Activated naive CD4-positive, alpha-beta T cell treated with anti-CD3 and anti-CD28 coated beads, Interleukin-2, amount 10 ng/mL, durations not matched to agents 7 days and 5 days (primary cell): ENCODE measurements at regions not wholly inside any gene's neighbourhood (a gene's known extent, or its start where the extent isn't known, plus 50 kb on each side); places are given as distances from the start of the nearest gene placed in this dataset.

Source experiments
- CTCF ChIA-PET: fragments of 350-600 bp; sonication (Branson Sonifier 250); formaldehyde crosslinking; loops from one replicate; lab custom pipeline; 2021; ENCODE audit warnings: antibody characterized with exemption; lab: Charles Lee
- DNase-seq: peaks from one replicate; pipeline ENCODE4 v3.0.0-alpha.2; 2020
- H3K27ac Mint-ChIP-seq: one replicate; pipeline ENCODE4 v1.8.0; 2021; ENCODE audit warnings: mild to moderate bottlenecking, moderate library complexity, mixed read lengths
- H3K27me3 Mint-ChIP-seq: one replicate; pipeline ENCODE4 v1.8.0; 2021; ENCODE audit warnings: mild to moderate bottlenecking, mixed read lengths
- H3K36me3 Mint-ChIP-seq: one replicate; pipeline ENCODE4 v1.8.0; 2021; ENCODE audit warnings: mixed read lengths
- H3K4me1 Mint-ChIP-seq: one replicate; pipeline ENCODE4 v1.8.0; 2021; ENCODE audit warnings: mixed read lengths
- H3K4me3 Mint-ChIP-seq: one replicate; pipeline ENCODE4 v1.8.0; 2021; ENCODE audit warnings: mild to moderate bottlenecking, moderate library complexity, mixed read lengths
- H3K9me3 Mint-ChIP-seq: one replicate; pipeline ENCODE4 v1.8.0; 2021; ENCODE audit warnings: mixed read lengths

DNA sequence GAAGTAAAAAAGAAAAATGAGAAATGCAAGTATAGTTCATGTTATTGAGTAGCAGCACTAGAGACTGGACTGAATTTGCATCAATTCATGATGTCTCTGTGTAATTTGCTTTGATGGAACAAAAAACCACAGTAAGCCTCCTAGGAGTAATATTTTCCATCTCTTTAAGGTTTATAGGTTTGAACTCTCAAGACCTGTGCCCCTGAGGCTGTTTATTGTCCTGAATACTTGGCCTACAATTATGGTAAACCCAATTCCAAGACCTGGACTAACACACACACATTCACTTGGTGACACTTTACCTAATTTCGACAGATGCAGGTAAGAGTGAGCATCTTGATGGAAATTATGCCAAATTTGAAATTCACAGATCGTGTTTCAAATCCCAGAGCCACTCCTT lies 71.8 kb upstream of the ZNF521 start:
- Mint-ChIP-seq H3K4me1 (no peaks in the 10 kb centered on the region), H3K27me3 (no peaks in the 10 kb centered on the region), H3K9me3 (no peaks in the 10 kb centered on the region), H3K36me3 (no peaks in the 10 kb centered on the region), H3K27ac (no peak overlapping the region), H3K4me3 (no peak overlapping the region)
- no peak for DNase-seq
- CTCF ChIA-PET: no interaction called here

DNA sequence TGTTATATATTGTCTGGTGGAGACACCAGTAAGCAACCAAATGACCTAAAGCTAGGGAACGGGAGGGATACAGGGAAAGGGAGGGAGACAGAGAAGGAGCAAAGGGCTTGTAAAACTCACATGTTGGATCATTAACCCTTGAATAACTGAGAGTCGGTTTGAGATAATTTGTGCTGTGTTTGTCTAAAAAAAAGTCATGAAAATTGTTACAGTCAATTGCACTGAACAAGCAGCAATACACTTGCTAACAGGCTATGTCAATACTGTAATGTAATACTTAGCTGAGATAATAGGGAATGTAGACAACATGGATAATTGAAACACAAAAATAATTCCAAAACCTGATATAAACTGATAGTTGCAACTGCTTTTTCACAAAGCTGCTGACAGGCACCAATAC lies 71.3 kb upstream of the ZNF521 start:
- CTCF ChIA-PET: no interaction called here

DNA sequence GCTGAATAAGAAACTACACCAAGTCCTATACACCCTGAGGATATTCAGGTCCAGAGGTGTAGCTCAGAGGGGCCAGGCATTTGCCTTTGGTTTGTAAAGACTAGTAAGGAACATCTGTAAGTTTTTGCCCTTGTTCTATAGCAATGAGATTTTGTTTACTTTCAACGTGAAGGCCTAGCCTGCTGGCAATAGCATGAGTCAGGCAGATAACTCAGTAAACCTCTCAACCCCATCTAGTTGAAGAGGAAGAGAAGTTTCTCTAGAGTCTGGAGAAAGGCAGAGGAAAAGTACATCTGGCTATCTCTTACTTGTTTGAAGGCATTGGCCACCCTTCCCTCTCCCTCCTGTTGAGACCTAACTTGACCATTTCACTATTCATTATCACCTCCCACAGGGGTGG lies 70.3 kb upstream of the ZNF521 start:
- H3K27me3 Mint-ChIP-seq: no peaks in the 10 kb centered on the region
- no peak for DNase-seq
- no peaks in the 10 kb centered on the region for H3K36me3 Mint-ChIP-seq
- no peak overlapping the region for H3K4me3 Mint-ChIP-seq
- no peaks in the 10 kb centered on the region for H3K9me3 Mint-ChIP-seq
- no peaks in the 10 kb centered on the region for H3K4me1 Mint-ChIP-seq
- no peak overlapping the region for H3K27ac Mint-ChIP-seq
- CTCF ChIA-PET: no interaction called here

More for the DNA sequence above, 71.3 kb upstream of the ZNF521 start:
- H3K4me1 Mint-ChIP-seq: no peaks in the 10 kb centered on the region
- no peak overlapping the region for H3K4me3 Mint-ChIP-seq
- no peaks in the 10 kb centered on the region for H3K36me3 Mint-ChIP-seq
- no peak for DNase-seq
- no peaks in the 10 kb centered on the region for H3K27me3 Mint-ChIP-seq
- no peak overlapping the region for H3K27ac Mint-ChIP-seq
- no peaks in the 10 kb centered on the region for H3K9me3 Mint-ChIP-seq

DNA sequence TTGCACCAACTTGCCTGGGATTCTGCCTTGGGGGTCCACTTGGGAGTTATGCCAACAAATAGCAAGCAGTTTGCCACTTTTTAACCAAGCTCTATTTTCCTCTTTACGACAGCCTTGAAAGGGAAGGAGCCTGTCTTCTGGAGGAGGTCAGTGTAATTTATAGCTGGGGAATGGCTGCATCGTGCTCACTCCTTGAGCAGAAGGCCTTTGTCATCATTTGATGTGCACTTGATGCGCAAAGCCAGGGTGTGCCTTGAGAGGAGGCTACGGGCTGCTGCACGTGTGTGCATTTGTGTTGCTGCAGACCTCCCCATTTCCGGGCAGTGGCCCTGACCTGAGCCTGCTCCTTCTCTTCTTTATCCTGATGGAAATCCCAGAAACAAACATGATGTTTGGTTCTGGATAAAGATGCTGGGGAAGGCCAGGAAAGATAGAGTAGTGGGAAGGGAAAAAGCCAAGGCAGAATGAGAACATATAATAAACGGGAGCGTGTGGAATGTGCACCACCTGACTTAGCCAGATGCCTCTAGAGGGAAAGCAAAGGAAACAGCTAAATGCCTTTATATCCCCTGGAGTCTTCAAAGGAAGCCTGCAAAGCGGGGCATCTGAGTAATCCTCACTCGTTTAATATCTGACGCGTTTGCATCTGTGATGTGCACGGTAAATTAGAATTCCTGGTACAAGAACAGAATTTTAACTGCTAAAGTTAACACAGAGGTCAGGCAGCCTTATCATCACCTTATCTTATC lies 68.3 kb upstream of the ZNF521 start:
- Mint-ChIP-seq H3K27me3 (no peaks in the 10 kb centered on the region), H3K36me3 (no peaks in the 10 kb centered on the region), H3K4me1 (no peaks in the 10 kb centered on the region), H3K27ac (no peak overlapping the region), H3K9me3 (no peaks in the 10 kb centered on the region), H3K4me3 (no peak overlapping the region)
- CTCF ChIA-PET: no interaction called here
- DNase-seq: no peak

DNA sequence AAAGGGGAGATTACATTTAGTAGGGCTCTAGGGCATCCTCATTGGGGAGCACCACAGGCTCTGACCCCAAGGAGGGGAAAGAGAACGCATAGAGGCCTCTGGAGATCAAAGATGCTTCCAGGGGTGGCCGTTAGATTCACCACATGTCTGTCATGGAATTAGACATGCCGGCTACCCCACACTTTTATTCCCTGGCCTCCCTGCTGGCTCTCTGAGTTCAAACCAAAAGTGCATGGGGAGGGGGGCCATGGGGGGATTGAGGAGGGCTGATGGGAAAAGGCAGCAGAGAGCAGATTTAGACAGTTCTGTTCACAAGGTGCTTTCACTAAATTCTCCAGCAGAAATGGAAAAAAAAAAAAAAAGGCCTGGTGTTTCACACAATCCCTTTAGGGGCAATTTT lies 64.4 kb upstream of the ZNF521 start:
- no peaks in the 10 kb centered on the region for H3K9me3 Mint-ChIP-seq
- CTCF ChIA-PET: no interaction called here
- DNase-seq: no peak
- H3K4me3 Mint-ChIP-seq: no peak overlapping the region
- H3K4me1 Mint-ChIP-seq: no peaks in the 10 kb centered on the region
- H3K27me3 Mint-ChIP-seq: no peaks in the 10 kb centered on the region
- H3K27ac Mint-ChIP-seq: no peak overlapping the region
- no peaks in the 10 kb centered on the region for H3K36me3 Mint-ChIP-seq

DNA sequence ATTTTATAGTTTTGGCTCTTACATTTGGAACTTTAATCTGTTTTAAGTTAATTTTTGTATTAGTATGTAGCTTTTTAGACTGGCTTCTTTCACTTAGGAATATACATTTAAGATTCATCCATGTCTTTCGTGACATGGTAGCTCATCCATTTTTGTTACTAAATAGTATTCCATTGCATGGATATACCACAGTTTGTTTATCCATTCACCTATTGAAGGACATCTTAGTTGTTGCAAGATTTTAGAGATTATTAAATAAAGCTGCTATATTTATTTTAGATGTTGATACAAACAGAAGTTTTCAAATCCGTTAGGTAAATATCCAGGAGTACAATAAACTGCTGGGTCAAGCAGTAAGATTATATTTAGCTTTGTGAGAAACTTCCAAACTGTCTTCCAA lies 58.0 kb upstream of the ZNF521 start:
- Mint-ChIP-seq H3K4me1 (no peaks in the 10 kb centered on the region), H3K9me3 (no peaks in the 10 kb centered on the region), H3K4me3 (no peak overlapping the region), H3K36me3 (no peaks in the 10 kb centered on the region), H3K27ac (no peak overlapping the region), H3K27me3 (no peaks in the 10 kb centered on the region)
- CTCF ChIA-PET: no interaction called here
- DNase-seq: no peak

DNA sequence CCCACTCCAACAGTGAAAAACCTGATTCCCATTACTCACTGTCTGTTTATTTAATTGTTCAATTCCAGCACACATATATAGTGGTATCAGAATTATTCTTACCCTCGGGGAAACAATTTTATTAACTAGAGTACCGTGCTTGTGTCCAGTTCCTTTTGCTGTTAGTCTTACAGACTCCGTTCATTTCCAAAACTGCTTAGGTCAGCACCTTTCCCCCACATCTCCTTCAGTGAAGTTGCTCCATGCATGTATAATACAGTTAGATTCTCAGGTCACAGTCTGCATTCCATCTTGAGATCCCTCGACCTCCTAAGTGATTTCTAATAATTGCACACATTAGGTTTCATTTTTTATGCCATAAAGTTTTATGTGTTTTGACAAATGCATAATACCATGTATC lies 56.3 kb upstream of the ZNF521 start:
- no peaks in the 10 kb centered on the region for H3K4me1 Mint-ChIP-seq
- no peaks in the 10 kb centered on the region for H3K36me3 Mint-ChIP-seq
- no peaks in the 10 kb centered on the region for H3K27me3 Mint-ChIP-seq
- DNase-seq: no peak
- CTCF ChIA-PET: no interaction called here
- H3K27ac Mint-ChIP-seq: no peak overlapping the region
- H3K9me3 Mint-ChIP-seq: no peaks in the 10 kb centered on the region
- no peak overlapping the region for H3K4me3 Mint-ChIP-seq
